PFSK-1 (cell line): ENCODE measurements at regions not wholly inside any gene's neighbourhood (a gene's known extent, or its start where the extent isn't known, plus 50 kb on each side); places are given as distances from the start of the nearest gene placed in this dataset.

Experiments used
- FOXP2 ChIP-seq: optimal IDR thresholded peaks from 2 replicates; pipeline ENCODE3; 2011; ENCODE audit warnings: borderline replicate concordance, control low read depth, inconsistent platforms; ENCODE audit not compliant: insufficient read depth; ENCODE audit errors: extremely low read length, extremely low read depth
- POLR2AphosphoS5 ChIP-seq: IDR thresholded peaks from 2 replicates; pipeline ENCODE4 v1.6.1; 2012; ENCODE audit warnings: low read depth, mild to moderate bottlenecking, control low read depth, low read length, moderate library complexity
- SIN3A ChIP-seq: IDR thresholded peaks from 2 replicates; pipeline ENCODE4 v1.6.1; 2012; ENCODE audit warnings: mild to moderate bottlenecking, low read length, moderate library complexity, borderline replicate concordance; ENCODE audit not compliant: insufficient read depth
- TAF1 ChIP-seq: IDR thresholded peaks from 2 replicates; pipeline ENCODE4 v1.6.1; 2012; ENCODE audit warnings: low read length, control low read depth, borderline replicate concordance; ENCODE audit not compliant: insufficient read depth
- TF ChIP-seq, protein P1 (sequence below), 2 experiments: IDR thresholded peaks; 2 replicates each; pipeline versions ENCODE4 v1.6.1 to v1.8.0; 2011 to 2012; ENCODE audit warnings: low read depth in 2 of 2, low read length in 2 of 2, control low read depth in 1 of 2, inconsistent platforms in 1 of 2, mild to moderate bottlenecking in 1 of 2, moderate library complexity in 1 of 2; ENCODE audit not compliant: insufficient read depth in 1 of 2

DNA sequence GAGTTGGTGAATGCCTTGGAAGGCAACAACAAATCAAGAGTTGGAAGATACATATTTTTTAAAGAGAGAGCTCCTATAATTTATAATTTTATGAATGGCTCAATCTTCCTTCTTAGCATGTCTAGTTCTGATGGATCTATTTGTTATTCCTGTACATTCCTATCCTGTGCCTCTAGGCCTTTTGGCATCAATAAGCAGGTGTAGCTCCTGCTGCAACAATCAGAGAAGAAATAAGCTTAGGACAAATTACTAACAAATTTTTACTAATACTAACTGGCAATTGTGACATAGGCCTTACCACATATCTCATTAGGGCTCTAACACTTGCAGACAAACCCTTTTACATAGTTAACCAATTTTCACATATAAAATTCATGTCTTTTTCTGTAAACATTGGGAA is 682.0 kb downstream of the LTN1 start:
- TF ChIP-seq FOXP2 (no peak), SIN3A (no peak), POLR2AphosphoS5 (no peak), TAF1 (no peak)
- TF ChIP-seq, protein P1, sequence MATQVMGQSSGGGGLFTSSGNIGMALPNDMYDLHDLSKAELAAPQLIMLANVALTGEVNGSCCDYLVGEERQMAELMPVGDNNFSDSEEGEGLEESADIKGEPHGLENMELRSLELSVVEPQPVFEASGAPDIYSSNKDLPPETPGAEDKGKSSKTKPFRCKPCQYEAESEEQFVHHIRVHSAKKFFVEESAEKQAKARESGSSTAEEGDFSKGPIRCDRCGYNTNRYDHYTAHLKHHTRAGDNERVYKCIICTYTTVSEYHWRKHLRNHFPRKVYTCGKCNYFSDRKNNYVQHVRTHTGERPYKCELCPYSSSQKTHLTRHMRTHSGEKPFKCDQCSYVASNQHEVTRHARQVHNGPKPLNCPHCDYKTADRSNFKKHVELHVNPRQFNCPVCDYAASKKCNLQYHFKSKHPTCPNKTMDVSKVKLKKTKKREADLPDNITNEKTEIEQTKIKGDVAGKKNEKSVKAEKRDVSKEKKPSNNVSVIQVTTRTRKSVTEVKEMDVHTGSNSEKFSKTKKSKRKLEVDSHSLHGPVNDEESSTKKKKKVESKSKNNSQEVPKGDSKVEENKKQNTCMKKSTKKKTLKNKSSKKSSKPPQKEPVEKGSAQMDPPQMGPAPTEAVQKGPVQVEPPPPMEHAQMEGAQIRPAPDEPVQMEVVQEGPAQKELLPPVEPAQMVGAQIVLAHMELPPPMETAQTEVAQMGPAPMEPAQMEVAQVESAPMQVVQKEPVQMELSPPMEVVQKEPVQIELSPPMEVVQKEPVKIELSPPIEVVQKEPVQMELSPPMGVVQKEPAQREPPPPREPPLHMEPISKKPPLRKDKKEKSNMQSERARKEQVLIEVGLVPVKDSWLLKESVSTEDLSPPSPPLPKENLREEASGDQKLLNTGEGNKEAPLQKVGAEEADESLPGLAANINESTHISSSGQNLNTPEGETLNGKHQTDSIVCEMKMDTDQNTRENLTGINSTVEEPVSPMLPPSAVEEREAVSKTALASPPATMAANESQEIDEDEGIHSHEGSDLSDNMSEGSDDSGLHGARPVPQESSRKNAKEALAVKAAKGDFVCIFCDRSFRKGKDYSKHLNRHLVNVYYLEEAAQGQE (IDR thresholded peaks at IDR 0.05; ENCODE audit: insufficient read depth in 1 of 2, low read depth in 2 of 2, low read length in 2 of 2), result no peak

DNA sequence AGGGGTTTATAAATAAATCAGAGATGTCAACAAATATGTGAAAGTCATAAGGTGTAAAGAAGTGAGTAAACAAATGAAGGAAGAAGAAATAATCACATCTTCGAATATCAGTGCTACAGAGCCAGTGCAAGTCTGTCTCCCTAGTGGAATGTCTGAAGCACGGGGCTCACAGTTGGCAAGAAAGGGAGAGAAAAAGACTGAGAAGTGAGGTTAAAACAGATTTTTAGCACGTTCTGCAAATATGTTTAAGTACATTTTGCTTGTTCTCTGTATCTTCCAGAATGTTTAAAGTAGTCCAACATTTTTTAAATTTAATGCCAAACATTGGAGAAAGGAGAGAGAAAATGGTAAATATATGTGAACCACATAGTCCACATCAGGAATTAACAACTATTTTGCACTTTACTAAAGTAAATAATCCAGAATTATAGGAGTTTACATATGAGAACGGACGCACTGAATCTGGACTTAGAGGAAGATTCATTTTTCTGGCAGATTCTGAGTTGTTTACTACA is 682.4 kb downstream of the LTN1 start:
- TF ChIP-seq, protein P1 (IDR thresholded peaks at IDR 0.05; ENCODE audit: insufficient read depth in 1 of 2, low read depth in 2 of 2, low read length in 2 of 2), result no peak
- TF ChIP-seq FOXP2 (no peak), TAF1 (no peak), POLR2AphosphoS5 (no peak), SIN3A (no peak)

- TF ChIP-seq FOXP2, result no peak
- TF ChIP-seq, protein P1 (IDR thresholded peaks at IDR 0.05; ENCODE audit: insufficient read depth in 1 of 2, low read depth in 2 of 2, low read length in 2 of 2), result no peak
- no peak for TF ChIP-seq POLR2AphosphoS5
- no peak for TF ChIP-seq SIN3A
- TF ChIP-seq TAF1, result no peak
Measured at GRCh38 chr21:28309596-28309995, 683.1 kb downstream of the LTN1 start.

- TF ChIP-seq TAF1 (no peak), POLR2AphosphoS5 (no peak), FOXP2 (no peak), SIN3A (no peak)
- TF ChIP-seq, protein P1 (IDR thresholded peaks at IDR 0.05; ENCODE audit: insufficient read depth in 1 of 2, low read depth in 2 of 2, low read length in 2 of 2), result no peak
Measured at GRCh38 chr21:28308516-28308915, 684.2 kb downstream of the LTN1 start.

- TF ChIP-seq TAF1 (no peak), POLR2AphosphoS5 (no peak), SIN3A (no peak)
Measured at GRCh38 chr21:28299946-28300345, 692.7 kb downstream of the LTN1 start.
